ENCODE measurements at regions not wholly inside any gene's neighbourhood (a gene's known extent, or its start where the extent isn't known, plus 50 kb on each side); places are given as distances from the start of the nearest gene placed in this dataset.

GRCh38 chr5:165631235-165631634, 2125.8 kb downstream of the MAT2B start:
- FAIRE-seq (no peak), DNase-seq (ENCODE audit: insufficient read length, low spot score) (no peak)
- no peak for TF ChIP-seq POLR2A (IDR thresholded peaks at IDR 0.05; ENCODE audit: low read depth, low read length)

DNA sequence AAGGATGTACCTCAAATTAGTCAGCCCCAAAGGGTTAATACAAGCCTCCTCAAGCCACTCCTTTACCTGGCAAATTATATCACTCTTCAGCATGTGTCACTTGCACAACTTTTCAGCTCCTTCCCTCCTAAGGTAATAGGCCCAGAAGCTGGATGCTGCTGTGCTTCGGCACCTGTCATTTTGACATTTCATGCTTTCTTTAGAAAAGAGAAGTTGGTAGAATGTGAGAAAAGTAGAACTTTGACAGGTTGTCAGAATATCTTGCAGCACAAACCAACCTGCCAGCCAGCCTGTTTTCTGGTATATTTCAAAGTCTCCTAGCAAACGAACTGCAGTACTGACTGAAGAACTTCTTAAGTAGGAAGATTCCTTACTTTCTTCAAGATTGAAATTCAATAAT, 2136.9 kb downstream of the MAT2B start:
- no peak for DNase-seq (ENCODE audit: insufficient read length, low spot score)
- FAIRE-seq, result no peak
- TF ChIP-seq POLR2A (IDR thresholded peaks at IDR 0.05; ENCODE audit: low read depth, low read length), result no peak

DNA sequence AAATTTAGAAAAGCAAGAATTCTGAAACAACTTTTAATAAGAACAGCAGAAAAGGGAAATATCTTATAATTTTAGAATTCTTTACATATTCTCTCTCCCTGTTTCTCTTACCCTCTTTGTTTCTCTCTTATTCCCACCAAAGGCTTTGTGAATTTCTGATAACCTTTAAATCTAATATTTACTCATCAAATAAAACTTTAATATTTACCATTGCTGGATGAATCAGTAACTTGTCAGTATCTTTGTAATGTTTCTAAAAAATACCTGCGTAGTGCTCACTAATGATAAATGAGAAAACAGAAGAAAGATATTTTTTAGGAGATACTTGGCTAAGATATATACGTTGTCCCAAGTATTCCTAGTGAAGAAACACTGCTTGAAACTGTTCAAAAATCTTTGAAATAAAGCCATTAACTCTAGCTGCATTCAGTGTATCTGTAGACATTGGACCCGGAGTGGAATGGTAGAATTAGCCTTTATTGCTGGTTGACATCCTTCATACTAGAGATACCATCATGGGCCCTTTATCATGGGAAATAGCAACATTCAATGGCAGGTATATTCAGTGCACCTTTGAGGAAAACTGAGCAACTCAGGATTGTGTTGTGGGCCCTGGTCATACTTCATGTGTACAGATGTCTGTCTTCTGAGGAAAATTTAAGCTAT, 2160.4 kb downstream of the MAT2B start:
- FAIRE-seq (no peak), DNase-seq (ENCODE audit: insufficient read length, low spot score) (no peak)
- TF ChIP-seq POLR2A (IDR thresholded peaks at IDR 0.05; ENCODE audit: low read depth, low read length), result no peak

DNA sequence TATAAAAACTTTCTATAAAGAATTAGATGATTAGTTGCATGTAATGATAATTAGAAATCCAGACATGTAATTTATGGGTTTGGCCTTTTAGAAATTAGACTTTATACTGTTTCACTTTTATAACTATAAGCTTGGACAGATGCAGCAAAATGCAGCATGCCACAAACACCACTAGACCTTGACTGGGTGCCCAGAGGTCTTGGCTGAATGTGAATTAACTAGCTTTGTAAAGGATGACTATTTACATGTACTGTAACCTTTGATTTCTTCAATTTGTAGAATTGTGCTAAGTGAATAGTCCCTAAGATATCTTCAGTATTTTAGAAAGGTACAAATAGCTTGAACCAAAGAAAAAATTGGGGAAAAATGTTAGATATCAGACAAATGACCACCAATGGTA, 2168.1 kb downstream of the MAT2B start:
- DNase-seq (ENCODE audit: insufficient read length, low spot score) (no peak), FAIRE-seq (no peak)
- TF ChIP-seq POLR2A (IDR thresholded peaks at IDR 0.05; ENCODE audit: low read depth, low read length), result no peak

DNA sequence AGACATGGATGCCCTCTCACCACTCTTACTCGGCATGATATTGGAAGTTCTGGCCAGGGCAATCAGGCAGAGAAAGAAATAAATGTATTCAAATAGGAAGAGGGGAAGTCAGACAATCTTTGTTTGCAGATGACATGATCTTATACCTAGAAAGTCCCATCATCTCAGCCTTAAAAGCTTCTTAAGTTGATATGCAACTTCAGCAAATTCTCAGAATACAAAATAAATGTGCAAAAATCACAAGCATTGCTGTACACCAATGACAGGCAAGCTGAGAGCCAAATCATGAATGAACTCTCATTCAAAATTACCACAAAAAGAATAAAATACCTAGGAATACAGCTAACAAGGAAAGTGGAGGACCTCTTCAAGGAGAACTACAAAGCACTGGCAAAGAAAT, 2190.4 kb downstream of the MAT2B start:
- FAIRE-seq (no peak), DNase-seq (ENCODE audit: insufficient read length, low spot score) (no peak)
- TF ChIP-seq POLR2A (IDR thresholded peaks at IDR 0.05; ENCODE audit: low read depth, low read length), result no peak

- DNase-seq (ENCODE audit: insufficient read length, low spot score), result no peak
- TF ChIP-seq POLR2A (IDR thresholded peaks at IDR 0.05; ENCODE audit: low read depth, low read length), result no peak
- FAIRE-seq, result no peak
These were observed 2200.5 kb downstream of the MAT2B start for GRCh38 chr5:165705960-165706359.

DNA sequence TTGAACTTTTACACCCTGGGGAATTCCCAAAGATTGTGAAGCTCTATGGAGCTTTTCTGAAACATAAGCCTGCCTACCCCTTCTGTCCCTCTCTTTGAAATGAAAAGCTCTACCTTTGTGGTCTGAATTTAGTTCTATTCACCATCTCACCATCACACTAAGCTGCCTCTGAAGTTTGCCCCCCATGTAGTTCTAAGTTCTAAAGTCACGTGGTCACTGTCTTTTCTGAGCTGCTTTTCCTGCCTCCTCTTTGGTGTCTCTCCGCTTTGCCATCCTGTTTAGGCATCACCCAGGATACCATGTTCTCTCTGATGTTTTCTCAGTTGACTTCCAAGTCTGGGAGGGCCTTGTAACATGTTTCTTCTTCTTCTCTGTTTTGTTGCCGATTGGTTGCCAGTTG, 2206.6 kb downstream of the MAT2B start:
- DNase-seq (ENCODE audit: insufficient read length, low spot score) (no peak), FAIRE-seq (no peak)
- TF ChIP-seq POLR2A (IDR thresholded peaks at IDR 0.05; ENCODE audit: low read depth, low read length), result no peak

DNA sequence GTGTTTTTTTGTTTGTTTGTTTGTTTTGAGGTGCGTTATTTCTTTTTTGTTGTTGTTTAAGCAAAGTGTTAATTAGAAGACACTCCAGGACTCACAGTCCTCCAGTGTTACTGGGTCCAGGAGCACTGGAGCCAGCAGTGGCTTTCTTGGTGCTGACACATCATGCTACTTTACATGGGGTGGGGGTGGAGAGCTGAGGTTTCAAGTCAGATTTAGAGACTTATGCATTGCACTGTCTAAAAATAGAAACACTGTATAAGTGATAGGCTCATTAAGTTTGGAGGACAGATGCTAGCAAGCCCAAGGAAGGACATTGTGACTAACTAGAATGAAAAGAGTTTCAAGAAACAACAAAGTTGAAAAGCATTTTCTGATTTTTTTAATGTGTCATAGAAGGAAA, 2209.2 kb downstream of the MAT2B start:
- no peak for DNase-seq (ENCODE audit: insufficient read length, low spot score)

DNA sequence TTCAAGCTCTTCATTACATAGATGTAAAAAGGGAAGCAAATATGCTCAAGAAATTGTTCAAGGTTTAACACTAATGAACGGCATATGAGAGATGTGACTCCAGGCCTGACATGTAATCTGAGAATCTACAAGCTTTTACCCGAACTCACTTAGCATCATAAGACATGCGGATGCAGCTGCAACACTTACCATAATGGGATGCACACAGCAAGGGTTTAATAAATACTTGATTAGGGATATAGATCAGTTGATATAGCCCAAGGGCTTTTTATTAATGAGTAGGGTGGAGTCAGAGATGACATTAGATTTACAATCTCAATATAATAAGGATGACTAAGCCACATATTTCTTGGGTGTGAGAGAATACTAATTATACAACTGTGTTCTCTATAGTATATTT, 2215.5 kb downstream of the MAT2B start:
- DNase-seq (ENCODE audit: insufficient read length, low spot score), result no peak
- FAIRE-seq, result no peak
- no peak for TF ChIP-seq POLR2A (IDR thresholded peaks at IDR 0.05; ENCODE audit: low read depth, low read length)

More for the DNA sequence above, 2209.2 kb downstream of the MAT2B start:
- FAIRE-seq, result no peak
- TF ChIP-seq POLR2A (IDR thresholded peaks at IDR 0.05; ENCODE audit: low read depth, low read length), result no peak

DNA sequence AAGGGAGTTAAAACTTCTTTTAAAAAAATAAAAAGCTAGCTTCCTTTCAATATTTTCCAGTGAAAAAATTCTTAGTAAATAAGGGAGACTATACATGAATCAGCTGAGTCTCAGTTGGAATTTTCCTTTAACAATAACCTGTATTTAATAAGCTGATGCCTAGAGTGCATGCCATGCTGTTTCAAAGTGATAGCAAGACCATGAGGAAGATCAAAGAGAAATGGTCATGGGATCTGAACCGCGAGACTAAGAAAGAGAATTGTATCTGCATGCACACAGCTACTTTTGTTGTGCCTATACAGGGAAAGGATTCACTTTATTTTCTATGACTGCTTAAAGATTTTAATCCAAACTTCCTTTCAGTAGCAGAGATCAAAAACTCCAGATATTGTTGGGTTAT, 2217.0 kb downstream of the MAT2B start:
- DNase-seq (ENCODE audit: insufficient read length, low spot score) (no peak), FAIRE-seq (no peak)

DNA sequence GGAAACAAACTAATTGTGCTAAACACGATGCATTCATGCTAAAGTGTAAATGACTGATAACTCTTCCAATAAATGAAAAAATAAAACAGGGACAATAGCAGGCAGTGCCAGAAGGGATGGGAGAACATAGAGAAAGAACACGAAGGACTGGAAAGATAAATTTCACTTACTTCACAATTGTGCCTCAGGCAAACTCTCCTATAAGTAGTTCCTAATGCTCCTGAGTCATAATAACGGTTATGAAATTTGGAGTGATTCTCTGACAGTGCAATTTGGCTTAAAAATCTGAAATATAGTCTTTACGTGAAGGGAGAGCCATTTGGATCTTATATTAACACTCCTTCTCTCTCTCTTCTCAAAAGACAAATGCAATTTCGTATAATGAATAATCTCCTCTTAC, 2218.5 kb downstream of the MAT2B start:
- no peak for TF ChIP-seq POLR2A (IDR thresholded peaks at IDR 0.05; ENCODE audit: low read depth, low read length)
- no peak for FAIRE-seq
- DNase-seq (ENCODE audit: insufficient read length, low spot score), result no peak

More for the DNA sequence above, 2217.0 kb downstream of the MAT2B start:
- TF ChIP-seq POLR2A (IDR thresholded peaks at IDR 0.05; ENCODE audit: low read depth, low read length), result no peak

DNA sequence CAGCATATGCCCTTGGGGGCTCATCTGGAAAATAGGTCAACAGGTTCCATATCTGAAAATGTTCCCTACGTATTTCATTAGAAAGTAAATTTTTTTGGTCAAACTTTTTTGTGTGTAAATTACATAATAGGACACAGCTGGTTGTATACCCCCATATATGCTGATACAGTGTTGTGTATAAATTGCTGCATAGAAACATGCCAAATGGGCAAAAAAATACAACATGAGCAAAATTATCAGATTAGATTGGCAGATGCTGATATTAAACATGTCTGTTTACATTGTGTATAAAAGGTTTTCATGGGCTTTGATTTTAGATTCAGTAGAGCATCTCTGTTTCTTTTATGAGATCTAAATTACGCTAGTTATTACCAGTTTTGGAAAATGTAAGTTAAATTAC, 2223.0 kb downstream of the MAT2B start:
- no peak for TF ChIP-seq POLR2A (IDR thresholded peaks at IDR 0.05; ENCODE audit: low read depth, low read length)
- no peak for FAIRE-seq
- no peak for DNase-seq (ENCODE audit: insufficient read length, low spot score)

DNA sequence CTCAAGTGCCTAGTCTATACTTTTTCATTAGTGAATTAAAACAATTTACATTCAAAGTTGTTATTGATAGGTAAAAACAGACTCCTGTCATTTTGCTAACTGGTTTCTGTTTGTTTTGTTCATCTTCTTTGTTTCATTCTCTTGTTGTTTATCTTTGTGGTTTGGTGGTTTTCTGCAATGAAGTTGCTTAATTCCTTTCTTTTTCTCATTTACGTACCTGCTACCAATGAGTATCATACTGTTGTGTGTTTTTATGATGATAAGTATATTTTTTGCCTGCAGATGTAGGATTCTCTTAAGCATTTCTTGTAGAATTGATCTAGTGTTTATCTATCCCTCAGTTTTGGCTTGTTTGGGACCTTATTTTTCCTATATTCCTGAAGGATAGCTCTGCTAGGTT, 2230.0 kb downstream of the MAT2B start:
- DNase-seq (ENCODE audit: insufficient read length, low spot score), result no peak
- FAIRE-seq, result no peak
- no peak for TF ChIP-seq POLR2A (IDR thresholded peaks at IDR 0.05; ENCODE audit: low read depth, low read length)

GRCh38 chr5:165739079-165739741, 2233.8 kb downstream of the MAT2B start:
- DNase-seq (ENCODE audit: insufficient read length, low spot score) (no peak), FAIRE-seq (no peak)
- no peak for TF ChIP-seq POLR2A (IDR thresholded peaks at IDR 0.05; ENCODE audit: low read depth, low read length)

- TF ChIP-seq POLR2A (IDR thresholded peaks at IDR 0.05; ENCODE audit: low read depth, low read length), result no peak
- FAIRE-seq, result no peak
- DNase-seq (ENCODE audit: insufficient read length, low spot score), result no peak
These were observed 2252.4 kb downstream of the MAT2B start for GRCh38 chr5:165757791-165758190.

Data from H54 (cell line).